HG03066 (cell line): ENCODE measurements at regions not wholly inside any gene's neighbourhood (a gene's known extent, or its start where the extent isn't known, plus 50 kb on each side); places are given as distances from the start of the nearest gene placed in this dataset.
A peak's percentile ranks its signal among the peaks of the same experiment; 100 is the strongest.

Source experiments
- ATAC-seq: cut with Tn5 transposase; IDR thresholded peaks from one replicate; pipeline ENCODE4 v1.9.1; 2021; ENCODE audit warnings: low read depth; ENCODE audit not compliant: unreplicated experiment

GRCh38 chr18:45119876-45120275 is 439.2 kb downstream of the SETBP1 start:
- ATAC-seq, result no peak

GRCh38 chr18:45121146-45121545 is 440.5 kb downstream of the SETBP1 start:
- no peak for ATAC-seq

GRCh38 chr18:45122506-45122905 is 441.8 kb downstream of the SETBP1 start:
- no peak for ATAC-seq

GRCh38 chr18:45127405-45127804 is 446.7 kb downstream of the SETBP1 start:
- no peak for ATAC-seq

- no peak for ATAC-seq
These were observed 452.6 kb downstream of the SETBP1 start for GRCh38 chr18:45133276-45133675.

GRCh38 chr18:45136381-45137086 is 455.8 kb downstream of the SETBP1 start:
- no peak for ATAC-seq

- ATAC-seq, result no peak
These were observed 456.4 kb downstream of the SETBP1 start for GRCh38 chr18:45137087-45137419.

GRCh38 chr18:45139478-45139877 is 458.8 kb downstream of the SETBP1 start:
- no peak for ATAC-seq

- no peak for ATAC-seq
These were observed 462.2 kb downstream of the SETBP1 start for GRCh38 chr18:45142868-45143267.

GRCh38 chr18:45149712-45150111 is 465.6 kb upstream of the SLC14A2 start:
- no peak for ATAC-seq

- ATAC-seq, result no peak
These were observed 463.6 kb upstream of the SLC14A2 start for GRCh38 chr18:45151645-45152044.

GRCh38 chr18:45155526-45155925 is 459.8 kb upstream of the SLC14A2 start:
- ATAC-seq, result no peak

- ATAC-seq, result no peak
These were observed 458.3 kb upstream of the SLC14A2 start for GRCh38 chr18:45156946-45157345.

- ATAC-seq, result no peak
These were observed 457.7 kb upstream of the SLC14A2 start for GRCh38 chr18:45157576-45157975.

GRCh38 chr18:45161850-45162249 is 453.4 kb upstream of the SLC14A2 start:
- peak; percentile 66 for ATAC-seq

GRCh38 chr18:45163871-45164270 is 451.4 kb upstream of the SLC14A2 start:
- ATAC-seq, result no peak

GRCh38 chr18:45164551-45164950 is 450.7 kb upstream of the SLC14A2 start:
- ATAC-seq, result no peak

- ATAC-seq, result no peak
These were observed 450.0 kb upstream of the SLC14A2 start for GRCh38 chr18:45165176-45165713.

GRCh38 chr18:45165871-45166270 is 449.4 kb upstream of the SLC14A2 start:
- ATAC-seq, result no peak

- no peak for ATAC-seq
These were observed 448.9 kb upstream of the SLC14A2 start for GRCh38 chr18:45166341-45166835.

GRCh38 chr18:45166836-45167551 is 448.3 kb upstream of the SLC14A2 start:
- ATAC-seq, result no peak
